BE2C (cell line): ENCODE measurements at regions not wholly inside any gene's neighbourhood (a gene's known extent, or its start where the extent isn't known, plus 50 kb on each side); places are given as distances from the start of the nearest gene placed in this dataset.

Experiments used
- DNase-seq: peaks from one replicate; pipeline ENCODE4 v3.0.0-alpha.2; 2020
- H3K27me3 ChIP-seq: fragments of 250-450 bp; sonication (Bioruptor Pico); 2 replicates; pipeline ENCODE4 v1.5.1; 2020; ENCODE audit warnings: mild to moderate bottlenecking
- H3K36me3 ChIP-seq: fragments of 250-450 bp; sonication (Bioruptor Pico); 2 replicates; pipeline ENCODE4 v1.5.1; 2020; ENCODE audit warnings: mild to moderate bottlenecking
- H3K4me1 ChIP-seq: fragments of 250-450 bp; sonication (Bioruptor Pico); 2 replicates; pipeline ENCODE4 v1.5.1; 2020
- H3K4me3 ChIP-seq: 2 replicates; pipeline ENCODE4 v1.5.1; 2011; ENCODE audit warnings: low read depth, low read length
- H3K9me3 ChIP-seq: fragments of 250-450 bp; sonication (Bioruptor Pico); 2 replicates; pipeline ENCODE4 v1.5.1; 2020
- CTCF ChIP-seq: IDR thresholded peaks from 2 replicates; pipeline ENCODE4 v1.5.1; 2012; ENCODE audit warnings: mild to moderate bottlenecking, low read depth, low read length

DNA sequence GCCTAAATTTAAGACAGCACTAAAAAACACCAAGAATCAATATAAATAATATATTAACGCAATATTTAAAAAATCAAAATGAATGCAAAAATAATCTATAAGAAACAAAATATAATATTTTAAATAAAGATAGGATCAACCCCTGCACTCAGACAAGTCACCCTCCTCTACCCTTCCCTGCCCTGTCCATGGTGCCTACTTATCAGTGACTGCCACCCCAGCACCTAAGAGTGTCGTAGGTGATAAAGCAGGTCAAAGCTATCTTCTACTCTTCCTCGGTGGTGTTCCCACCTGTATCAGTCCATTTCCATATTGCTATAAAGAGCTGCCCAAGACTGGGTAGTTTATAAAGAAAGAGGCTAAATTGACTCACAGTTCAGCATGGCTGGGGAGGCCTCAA is 251.9 kb downstream of the STIM2 start:
- Histone ChIP-seq H3K4me1 (no peaks in the 10 kb centered on the region), H3K36me3 (no peaks in the 10 kb centered on the region)

GRCh38 chr4:27115221-27115620 is 254.6 kb downstream of the STIM2 start:
- Histone ChIP-seq H3K9me3 (no peaks in the 10 kb centered on the region), H3K36me3 (no peaks in the 10 kb centered on the region), H3K4me1 (no peaks in the 10 kb centered on the region), H3K4me3 (no peak overlapping the region), H3K27me3 (no peaks in the 10 kb centered on the region; the same call in 1 of the 2 replicates)
- DNase-seq, result no peak
- TF ChIP-seq CTCF, result no peak

More for the DNA sequence above, 251.9 kb downstream of the STIM2 start:
- H3K9me3 ChIP-seq, result no peaks in the 10 kb centered on the region
- no peak overlapping the region for H3K4me3 ChIP-seq
- no peaks in the 10 kb centered on the region; the same call in 1 of the 2 replicates for H3K27me3 ChIP-seq
- no peak for DNase-seq
- no peak for TF ChIP-seq CTCF

- H3K36me3 ChIP-seq, result no peaks in the 10 kb centered on the region
- H3K4me3 ChIP-seq, result no peak overlapping the region
- no peaks in the 10 kb centered on the region for H3K4me1 ChIP-seq
- no peak for DNase-seq
- no peaks in the 10 kb centered on the region for H3K27me3 ChIP-seq
- TF ChIP-seq CTCF, result no peak
- H3K9me3 ChIP-seq, result no peaks in the 10 kb centered on the region
Measured at GRCh38 chr4:27117453-27117852, 256.8 kb downstream of the STIM2 start.

- Histone ChIP-seq H3K4me3 (no peak overlapping the region), H3K36me3 (no peaks in the 10 kb centered on the region), H3K9me3 (no peaks in the 10 kb centered on the region), H3K4me1 (no peaks in the 10 kb centered on the region), H3K27me3 (no peaks in the 10 kb centered on the region)
- no peak for TF ChIP-seq CTCF
- DNase-seq, result no peak
Measured at GRCh38 chr4:27119239-27119638, 258.6 kb downstream of the STIM2 start.

DNA sequence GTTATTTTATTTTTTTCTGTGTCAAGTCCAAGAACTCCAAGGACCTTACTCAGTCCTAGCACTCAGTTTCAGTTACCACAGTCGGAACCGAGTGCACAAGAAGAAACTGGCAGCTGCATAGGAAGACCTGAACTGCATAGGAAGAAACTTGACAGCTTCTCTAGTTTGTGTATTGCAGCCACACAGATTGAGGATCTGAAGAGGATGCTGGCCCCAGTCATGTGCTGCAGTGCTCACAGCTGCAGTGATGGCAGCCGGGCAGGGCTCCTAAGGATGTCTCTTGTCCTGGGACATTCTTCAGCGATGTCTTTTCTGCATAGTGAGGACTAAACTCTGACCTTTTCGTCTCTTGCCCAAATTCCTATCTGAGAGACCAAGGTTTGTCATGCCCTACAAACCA is 261.2 kb downstream of the STIM2 start:
- Histone ChIP-seq H3K4me3 (no peak overlapping the region), H3K27me3 (no peaks in the 10 kb centered on the region), H3K9me3 (no peaks in the 10 kb centered on the region), H3K4me1 (no peaks in the 10 kb centered on the region), H3K36me3 (no peaks in the 10 kb centered on the region)
- TF ChIP-seq CTCF, result no peak
- DNase-seq, result no peak

DNA sequence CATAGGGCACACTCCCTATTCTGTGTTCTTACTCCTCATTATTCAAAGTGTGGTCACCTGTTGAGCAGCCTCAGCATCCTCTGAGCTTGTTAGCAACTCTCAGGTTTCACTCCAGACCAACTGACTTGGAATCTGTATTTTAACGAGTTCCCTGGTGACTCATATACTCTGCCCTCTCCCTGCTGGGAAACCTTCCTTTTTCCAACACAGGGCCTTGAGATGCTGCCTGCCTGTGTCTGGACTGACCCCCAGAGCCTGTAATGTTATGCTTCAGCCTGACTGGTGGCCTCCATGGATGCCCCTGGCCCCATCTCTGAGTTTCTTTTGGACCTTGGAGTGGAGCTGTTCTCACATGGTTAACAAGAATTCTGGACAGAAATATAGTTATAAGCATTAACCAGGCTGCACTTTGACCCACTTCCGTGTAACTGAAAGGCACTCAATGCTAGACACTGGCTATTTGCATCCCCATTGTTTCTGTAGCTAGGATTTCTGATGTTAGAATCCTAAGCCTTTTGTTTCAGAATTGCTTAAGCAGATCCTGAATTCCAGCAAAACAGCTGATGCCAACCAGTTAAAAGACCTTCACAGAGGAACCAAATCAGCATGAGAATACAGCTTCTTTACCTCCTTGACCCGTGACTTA is 262.6 kb downstream of the STIM2 start:
- Histone ChIP-seq H3K36me3 (no peaks in the 10 kb centered on the region), H3K27me3 (no peaks in the 10 kb centered on the region), H3K4me3 (no peak overlapping the region), H3K9me3 (no peaks in the 10 kb centered on the region), H3K4me1 (no peaks in the 10 kb centered on the region)
- TF ChIP-seq CTCF, result no peak
- no peak for DNase-seq
